Esophagus muscularis mucosa (tissue), 4 donors: ENCODE measurements at regions not wholly inside any gene's neighbourhood (a gene's known extent, or its start where the extent isn't known, plus 50 kb on each side); places are given as distances from the start of the nearest gene placed in this dataset.

ENCODE experiments used
- EP300 ChIP-seq: sonication (generic); formaldehyde crosslinking; IDR thresholded peaks from one replicate; pipeline ENCODE4 v1.6.1; 2017; ENCODE audit warnings: antibody characterized with exemption
- POLR2A ChIP-seq: fragments of 450-650 bp; IDR thresholded peaks from one replicate; pipeline ENCODE4 v1.6.1; 2017; ENCODE audit warnings: antibody characterized with exemption, moderate library complexity, mild to moderate bottlenecking, low read depth
- TF ChIP-seq, protein P1 (sequence below), 3 experiments: fragments of 200-600 bp in 2 of 3; fragments of 450-650 bp in 1 of 3; sonication (generic) in 2 of 3; IDR thresholded peaks; one replicate each; pipeline ENCODE4 v1.5.1; 2017 to 2019; ENCODE audit warnings: antibody characterized with exemption in 3 of 3, mild to moderate bottlenecking in 2 of 3, moderate library complexity in 1 of 3

DNA sequence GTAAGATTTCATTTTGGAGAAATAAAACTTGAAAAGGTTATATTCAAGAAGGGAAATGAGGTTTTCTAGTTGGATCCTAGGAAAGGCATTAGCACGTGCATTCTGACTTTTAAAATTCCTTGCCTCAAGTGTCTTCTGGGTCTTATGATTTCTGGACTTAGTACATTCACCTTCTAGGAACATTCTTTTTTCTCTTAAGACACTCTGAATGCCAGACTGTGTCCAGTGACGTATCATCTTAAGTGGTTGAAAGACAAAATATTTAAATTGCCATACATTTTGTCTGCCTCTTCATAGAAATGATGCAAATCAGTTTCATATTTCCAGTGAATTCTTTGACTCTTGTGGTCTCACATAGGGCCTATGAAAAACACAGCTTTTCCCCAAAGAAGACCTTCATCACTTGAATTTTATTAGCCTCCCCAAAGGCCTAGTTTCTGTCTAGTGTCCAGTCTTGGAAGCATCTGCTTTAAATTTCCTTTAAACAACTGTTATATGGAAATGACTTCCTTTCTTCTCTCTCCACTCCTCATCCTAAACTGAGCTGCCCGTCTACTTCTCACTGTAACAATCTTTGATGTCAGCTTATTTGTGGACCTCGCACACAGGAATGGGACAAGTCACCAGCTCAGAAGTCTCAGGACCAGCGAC, 187.2 kb downstream of the HLX start:
- no peak for TF ChIP-seq EP300
- TF ChIP-seq, protein P1, sequence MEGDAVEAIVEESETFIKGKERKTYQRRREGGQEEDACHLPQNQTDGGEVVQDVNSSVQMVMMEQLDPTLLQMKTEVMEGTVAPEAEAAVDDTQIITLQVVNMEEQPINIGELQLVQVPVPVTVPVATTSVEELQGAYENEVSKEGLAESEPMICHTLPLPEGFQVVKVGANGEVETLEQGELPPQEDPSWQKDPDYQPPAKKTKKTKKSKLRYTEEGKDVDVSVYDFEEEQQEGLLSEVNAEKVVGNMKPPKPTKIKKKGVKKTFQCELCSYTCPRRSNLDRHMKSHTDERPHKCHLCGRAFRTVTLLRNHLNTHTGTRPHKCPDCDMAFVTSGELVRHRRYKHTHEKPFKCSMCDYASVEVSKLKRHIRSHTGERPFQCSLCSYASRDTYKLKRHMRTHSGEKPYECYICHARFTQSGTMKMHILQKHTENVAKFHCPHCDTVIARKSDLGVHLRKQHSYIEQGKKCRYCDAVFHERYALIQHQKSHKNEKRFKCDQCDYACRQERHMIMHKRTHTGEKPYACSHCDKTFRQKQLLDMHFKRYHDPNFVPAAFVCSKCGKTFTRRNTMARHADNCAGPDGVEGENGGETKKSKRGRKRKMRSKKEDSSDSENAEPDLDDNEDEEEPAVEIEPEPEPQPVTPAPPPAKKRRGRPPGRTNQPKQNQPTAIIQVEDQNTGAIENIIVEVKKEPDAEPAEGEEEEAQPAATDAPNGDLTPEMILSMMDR (IDR thresholded peaks at IDR 0.05), result no peak
- no peak for TF ChIP-seq POLR2A
